CD1c-positive myeloid dendritic cell (primary cell): ENCODE measurements at regions not wholly inside any gene's neighbourhood (a gene's known extent, or its start where the extent isn't known, plus 50 kb on each side); places are given as distances from the start of the nearest gene placed in this dataset.

Experiments
- DNase-seq: peaks from one replicate; pipeline ENCODE4 v3.0.0-alpha.2; 2016; ENCODE audit errors: extremely low spot score

DNA sequence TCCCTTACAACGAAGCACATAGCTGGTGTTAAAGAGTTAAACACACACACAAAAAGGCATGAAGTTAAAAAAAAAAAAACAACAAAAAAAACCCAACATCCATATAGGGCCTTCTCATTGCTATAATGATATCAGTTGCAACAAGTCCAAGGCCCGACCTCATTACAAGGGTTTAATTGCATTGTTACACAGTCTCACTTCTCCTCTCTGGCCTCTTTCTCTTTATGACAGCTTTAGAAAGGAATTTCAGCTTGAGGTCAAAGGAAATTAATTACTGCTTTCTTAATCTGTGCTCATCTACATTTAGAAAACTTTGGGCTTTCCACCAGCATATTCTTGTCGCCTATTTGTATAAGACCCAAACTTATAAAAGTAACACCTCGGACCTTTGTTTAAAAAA, 342.1 kb downstream of the NR2F2 start:
- no peak for DNase-seq

DNA sequence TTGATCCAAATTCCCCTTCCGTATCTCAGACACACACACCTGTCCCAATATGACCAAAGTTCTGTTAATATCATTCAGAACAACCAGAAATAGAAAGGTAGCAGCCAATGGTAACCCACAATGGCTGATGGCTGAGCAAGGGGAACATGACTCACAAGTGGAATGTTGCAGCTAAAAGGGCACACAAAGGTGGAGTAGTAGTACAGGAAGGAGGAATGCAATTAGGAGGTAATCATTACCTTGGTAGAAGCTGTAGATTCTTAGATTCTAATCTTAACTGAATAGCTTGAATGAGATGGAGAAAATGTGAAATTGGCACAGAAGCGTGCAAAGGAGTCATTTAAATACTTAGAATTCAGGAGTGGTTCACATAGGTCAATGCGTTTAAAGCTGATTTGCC, 347.9 kb downstream of the NR2F2 start:
- DNase-seq, result no peak

DNA sequence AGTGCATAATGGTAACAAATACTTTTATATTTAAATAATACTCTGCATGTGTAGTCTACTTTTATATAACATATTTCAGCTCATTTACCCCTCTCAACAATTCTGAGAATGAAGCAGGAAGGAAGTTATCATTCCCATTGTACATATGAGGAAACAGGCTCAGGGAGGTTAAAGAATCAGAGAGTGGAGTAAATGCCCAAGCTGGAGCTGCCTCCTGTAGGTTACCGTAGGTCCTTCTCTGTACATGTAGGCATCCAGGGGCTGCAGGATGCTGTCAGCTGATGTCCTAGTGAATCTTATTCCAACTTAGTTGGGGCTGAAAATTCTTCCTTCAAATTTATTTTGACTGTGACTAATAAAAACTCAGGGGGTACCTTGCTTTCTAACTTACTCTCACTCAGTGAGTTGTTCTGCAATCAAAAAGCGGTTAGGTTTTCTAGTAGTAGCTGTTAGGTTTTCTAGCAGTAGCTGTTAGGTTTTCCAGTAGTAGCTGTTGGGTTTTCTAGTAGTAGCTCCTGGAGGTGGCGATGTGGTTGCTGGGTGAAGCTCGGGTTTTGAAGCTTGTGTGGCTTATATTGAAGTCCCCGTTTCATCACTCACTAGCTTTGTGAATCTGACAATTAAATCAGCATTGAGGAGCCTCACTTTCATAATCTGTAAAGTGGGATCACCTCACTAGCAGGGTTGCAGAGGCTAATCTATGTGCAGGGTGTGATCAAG, 357.0 kb downstream of the NR2F2 start:
- DNase-seq, result no peak

DNA sequence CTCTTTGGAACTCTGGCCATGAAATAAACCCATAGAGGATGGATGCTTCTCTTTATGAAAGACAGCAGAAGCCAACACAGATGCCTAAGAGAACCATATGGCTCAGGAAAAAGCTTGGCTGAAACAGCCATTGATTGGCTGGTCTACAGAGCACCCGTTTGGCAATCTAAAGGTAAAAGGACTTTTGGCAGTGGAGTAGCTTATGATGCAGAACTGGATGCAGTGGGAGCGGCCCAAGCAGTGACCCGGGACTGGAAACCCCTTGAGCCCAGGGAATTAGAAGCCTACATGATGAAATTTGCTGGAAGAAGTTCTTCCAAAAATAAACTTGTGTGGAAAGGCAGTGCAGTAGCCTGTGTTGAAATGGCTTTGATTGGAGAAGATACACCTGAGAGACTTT, 360.2 kb downstream of the NR2F2 start:
- DNase-seq, result no peak

DNA sequence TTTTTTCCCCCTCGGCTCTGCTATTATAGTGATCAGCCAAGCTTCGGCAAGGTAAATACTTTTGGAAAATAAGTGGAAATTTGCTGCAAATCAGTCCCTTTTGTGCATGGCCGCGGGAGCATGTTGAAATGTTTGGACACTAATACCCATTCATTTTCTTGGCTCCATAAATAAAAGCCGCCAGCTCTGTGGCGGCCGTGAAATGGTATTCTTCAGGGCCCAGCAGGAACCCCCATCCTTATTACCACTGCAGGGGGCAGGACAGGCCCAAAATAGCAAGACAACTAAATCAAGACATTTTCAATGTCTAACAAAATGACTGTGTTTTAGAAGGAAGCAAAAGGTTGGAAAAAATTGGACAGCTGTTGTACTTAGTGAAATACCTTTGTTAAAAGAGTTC, 362.3 kb downstream of the NR2F2 start:
- DNase-seq, result no peak

DNA sequence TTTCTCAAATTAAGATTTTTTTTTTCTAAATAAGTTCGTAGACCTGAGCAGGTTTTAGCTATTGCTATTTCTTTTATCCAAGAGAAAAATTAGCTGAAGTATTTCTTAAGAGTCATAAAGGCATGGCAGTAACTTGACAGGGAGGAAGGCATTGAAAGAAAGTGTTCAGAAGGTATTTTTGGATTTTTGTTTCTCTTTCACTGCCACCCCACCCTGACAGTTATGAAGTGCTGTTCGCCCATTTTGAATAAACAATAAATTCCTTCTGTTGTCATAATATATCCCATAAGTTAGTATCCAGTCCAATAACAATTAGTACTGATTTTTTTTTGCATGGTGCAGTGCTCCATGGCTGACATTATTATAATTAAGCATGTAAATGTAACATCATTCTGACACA, 363.0 kb downstream of the NR2F2 start:
- DNase-seq, result no peak

DNA sequence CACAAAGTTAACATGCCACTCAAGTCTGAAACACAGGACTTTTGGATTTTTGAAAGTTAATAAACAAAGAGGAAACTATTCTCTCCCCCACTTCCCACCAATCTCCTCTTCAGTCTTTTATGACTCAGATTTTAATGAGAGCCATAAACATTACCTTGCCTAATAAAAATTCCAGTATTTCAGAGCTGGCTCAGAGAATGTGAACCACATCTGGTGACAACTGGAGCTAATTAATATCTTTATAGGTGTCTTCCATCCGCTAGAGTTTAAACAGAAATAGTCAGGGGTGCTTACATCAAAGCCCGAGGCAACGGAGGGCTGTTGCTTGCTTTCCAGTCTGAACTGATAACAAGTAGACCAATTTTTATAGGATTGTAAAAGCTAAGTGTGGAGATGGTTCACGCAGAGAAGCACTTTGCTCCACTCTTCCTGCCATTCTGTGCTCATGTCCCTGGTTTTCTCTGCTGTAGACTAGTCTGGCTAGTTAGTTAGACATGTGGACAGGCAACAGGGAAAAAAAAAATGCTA, 363.6 kb downstream of the NR2F2 start:
- no peak for DNase-seq

DNA sequence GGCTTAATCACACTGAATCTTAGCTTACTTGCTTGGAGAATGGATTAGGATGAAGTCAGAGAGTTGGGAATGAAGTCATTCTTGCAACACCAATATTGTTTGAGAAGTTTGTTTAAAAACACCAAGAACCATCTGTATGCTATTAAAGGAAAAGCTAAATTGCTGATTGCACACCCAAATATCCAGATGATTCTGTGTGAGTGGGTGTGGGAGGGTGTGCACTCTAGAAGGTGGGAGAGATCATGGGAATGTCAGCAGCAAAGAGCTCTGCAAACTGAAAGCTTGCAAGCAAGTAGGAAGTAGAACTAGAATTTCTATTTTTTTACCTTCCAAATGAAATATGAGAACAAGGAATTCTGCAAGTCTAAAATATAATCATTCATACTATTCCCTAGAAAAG, 364.9 kb downstream of the NR2F2 start:
- no peak for DNase-seq

DNA sequence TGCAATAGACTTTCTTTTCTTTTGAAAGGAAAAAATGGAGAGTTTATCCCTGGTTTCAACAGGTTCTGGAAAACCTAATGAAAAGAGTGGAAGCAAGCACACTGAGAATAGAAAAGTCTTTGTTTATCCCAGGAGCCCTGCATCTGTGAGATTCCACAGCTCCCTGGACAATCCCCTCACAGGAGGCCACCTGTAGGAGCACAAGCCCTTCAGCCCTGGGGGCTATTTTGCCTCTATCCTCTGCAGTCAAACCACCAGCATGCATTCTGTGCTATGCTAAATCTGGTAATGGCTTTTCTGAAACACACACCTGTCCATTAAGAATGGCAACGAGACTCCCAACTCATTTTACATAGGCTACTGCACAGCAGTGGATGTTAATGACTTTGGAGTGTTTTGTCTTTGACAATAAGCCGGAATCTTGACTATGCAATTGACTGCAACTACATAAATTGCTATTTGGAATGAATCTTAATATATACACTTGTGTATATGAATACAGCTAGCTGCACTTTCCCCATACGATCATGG, 369.4 kb downstream of the NR2F2 start:
- no peak for DNase-seq

DNA sequence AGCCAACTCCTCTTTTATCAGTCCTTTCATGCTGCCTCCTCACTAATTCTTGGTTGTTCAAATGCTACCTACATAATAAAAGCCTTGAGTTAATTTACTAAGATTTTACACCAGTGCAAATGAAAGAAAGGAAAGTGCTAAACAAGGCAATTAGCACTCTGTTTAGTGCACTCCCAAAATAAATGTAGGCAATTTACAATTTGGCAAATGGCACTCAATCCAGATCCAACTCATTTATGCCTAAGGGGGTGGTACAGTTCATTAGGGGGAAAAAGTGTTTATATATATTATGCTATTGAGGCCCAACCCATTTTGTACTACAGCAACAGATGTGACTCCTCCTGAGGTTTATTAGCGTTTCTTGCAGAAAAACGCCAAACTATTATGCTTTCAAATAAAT, 370.1 kb downstream of the NR2F2 start:
- DNase-seq, result no peak

DNA sequence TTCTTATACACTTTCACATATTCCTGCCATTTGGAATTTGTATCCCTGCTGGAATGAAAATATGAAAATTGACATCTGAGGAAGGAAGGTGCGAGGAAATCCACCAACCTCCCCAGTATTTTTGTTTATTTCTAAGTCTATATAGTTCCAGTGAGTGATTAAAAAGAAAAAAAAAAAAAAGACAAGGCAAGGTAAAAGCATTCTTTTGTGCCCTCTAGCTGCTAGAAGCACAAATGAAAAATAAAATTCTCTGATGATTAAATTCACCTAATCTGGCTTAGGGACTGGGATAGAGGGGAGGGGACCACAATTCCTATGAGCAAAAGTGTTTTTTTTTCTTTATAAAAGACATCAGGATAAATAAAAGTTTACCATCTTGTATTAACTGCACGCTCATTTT, 370.9 kb downstream of the NR2F2 start:
- no peak for DNase-seq

DNA sequence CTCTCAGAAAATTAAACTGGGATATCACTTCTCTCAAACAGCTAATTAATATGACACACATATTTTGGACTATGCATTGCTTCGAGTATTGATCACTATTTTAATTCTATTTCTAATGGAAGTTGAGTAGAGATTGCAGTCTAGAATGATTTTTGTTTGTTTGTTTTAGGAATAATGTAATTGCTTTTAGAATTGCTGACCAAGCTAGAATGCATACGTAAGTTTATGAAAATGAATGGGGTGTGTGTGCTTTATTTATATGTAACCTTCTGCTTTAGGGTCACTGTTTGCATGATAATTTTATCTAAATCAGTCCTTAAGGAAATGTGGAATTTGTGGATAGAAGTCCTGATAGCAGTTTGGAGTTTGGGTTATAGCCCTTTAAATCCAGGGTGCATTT, 371.4 kb downstream of the NR2F2 start:
- no peak for DNase-seq

DNA sequence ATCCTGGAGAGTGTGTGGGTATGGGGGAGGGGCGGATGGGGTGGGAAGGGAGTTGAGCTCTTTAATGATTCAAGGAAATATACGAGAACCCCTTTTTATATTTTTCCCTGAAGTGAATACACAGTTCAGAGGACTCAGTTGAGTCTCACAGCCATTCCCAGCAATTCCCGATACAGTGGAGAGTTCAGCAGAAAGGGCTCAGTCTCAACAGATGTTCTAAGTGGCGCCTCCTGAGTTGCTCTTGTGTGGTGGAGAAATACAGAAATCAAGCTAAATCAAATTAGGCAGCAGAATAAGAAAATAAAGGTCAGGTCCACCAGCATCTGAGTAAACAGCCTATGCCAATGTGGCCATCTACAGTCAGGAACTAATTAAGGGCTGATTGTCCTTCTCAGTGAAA, 372.1 kb downstream of the NR2F2 start:
- DNase-seq, result no peak

DNA sequence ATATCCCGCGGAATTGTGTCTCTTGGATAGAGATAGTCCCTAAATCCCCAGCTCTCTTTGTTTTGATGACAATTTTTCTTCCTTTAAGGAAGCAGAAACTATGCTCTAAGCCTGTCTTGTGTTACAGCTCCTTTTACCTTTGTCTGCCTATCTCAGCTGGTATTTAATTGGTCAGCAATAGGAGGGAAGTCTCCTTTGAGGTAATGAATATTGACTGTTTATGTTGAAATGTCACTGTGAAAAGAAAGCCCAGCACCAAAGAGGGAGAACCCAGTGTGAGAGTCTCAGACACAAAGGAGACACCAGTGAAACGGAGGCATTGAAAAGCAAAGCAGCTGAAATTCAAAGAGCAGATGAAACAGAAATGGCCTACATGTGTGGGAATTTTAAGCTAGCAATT, 372.6 kb downstream of the NR2F2 start:
- no peak for DNase-seq

DNA sequence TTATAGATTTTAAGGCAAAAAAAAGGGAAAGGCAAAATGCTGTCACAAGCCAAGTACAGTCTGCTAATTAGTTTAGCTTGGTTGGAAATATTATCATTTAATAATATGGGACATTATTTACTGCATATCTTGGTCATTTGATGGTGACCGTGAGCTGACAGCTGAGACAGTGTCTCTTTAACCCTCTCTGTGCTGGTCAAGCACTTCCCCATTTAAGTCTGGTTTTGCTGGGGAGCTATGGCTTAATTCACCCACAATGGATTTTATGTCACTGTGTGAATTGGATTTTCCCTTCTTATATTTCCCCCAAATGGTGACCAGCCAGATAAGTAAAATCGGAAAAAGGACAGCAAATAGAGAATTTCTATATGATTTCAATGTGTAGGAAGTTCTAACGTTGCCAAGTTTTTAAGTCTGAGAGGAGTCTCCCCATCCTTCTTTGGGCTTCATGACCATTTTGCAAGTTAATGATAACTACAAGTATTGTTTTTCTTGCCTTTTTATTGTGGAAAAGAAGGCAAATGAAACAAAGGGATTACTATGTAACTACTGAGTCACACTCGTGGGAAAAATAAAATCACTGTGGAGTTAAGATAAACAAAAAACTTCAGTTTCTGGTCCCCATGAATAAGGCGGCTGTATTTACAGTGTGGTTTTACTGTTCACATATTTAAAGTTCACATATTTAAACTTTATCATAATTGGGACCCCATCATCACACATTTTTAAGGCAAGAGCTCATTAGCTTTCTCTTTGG, 373.5 kb downstream of the NR2F2 start:
- DNase-seq, result no peak

DNA sequence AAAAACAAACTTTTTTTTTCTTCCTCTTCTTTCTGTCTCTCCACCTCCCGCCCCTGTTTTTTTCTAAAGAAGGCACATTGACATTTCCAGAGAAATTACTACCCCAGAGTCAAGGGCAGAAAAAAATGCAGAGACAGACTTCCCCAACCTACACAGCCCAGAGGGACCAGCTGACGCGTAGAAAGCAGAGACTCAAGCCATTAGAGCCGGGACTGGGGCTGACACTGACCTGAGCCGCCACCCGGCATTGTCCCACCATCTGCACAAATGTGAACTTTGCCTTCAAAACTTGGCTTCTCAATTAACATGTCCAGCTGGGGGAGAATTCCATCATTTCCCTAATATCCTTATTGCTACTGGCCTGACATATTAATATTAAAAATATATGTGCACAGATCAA, 385.6 kb downstream of the NR2F2 start:
- no peak for DNase-seq

DNA sequence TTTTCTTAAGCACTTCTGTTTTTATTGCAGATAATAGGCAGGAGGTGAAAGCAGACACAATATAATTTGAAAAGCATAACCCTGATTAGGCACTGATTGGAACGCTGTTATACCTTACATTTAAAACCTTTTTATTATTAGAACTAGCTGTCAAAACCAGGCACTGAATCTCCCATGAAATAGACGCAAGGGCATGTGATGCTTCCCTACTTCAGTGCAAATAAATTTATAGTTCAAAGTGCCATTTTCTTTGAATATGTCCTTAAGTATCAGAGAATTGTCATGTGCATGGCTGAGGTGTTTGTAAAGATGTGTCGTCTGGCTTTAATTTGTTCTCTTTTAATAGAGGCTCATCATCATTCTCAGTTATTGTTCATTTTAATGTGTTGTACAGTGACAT, 386.0 kb downstream of the NR2F2 start:
- DNase-seq, result no peak

DNA sequence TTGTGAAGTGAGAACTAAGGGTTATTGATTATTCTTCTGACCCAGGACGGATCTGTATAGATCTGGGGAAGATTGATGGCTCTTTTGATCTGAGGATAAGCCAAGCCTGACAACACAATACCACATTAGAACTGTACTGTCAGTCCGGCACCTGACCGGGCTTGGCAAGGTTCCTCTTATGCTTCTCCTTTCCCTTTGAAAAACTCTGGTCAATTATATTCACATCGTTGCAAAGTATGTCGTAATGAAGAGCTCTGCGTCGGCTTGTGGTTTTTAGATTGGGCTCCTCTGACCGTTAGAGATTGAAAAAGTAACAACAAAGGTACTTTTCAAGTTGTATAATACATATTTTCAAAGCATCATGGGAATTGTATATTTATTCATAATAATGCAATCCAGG, 389.8 kb downstream of the NR2F2 start:
- DNase-seq, result peak; percentile 38

DNA sequence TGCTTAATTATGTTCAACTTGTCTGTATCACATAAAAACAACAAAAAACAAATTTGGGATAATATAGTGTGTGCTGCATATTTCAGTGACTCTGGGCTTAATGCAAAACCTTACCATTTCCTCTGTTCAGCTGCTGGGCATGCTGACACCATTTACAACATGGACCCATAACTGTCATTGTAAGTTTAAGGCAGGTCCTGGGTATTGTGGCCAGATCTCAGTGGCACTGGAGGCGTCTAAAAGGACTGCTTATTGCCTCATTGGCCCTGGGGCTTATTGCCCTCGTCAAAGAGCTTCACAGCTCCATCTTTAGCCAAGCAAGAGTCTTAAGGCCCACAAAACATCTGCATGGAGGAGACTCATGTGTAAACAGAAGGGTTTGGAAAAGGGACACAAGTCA, 390.2 kb downstream of the NR2F2 start:
- no peak for DNase-seq

DNA sequence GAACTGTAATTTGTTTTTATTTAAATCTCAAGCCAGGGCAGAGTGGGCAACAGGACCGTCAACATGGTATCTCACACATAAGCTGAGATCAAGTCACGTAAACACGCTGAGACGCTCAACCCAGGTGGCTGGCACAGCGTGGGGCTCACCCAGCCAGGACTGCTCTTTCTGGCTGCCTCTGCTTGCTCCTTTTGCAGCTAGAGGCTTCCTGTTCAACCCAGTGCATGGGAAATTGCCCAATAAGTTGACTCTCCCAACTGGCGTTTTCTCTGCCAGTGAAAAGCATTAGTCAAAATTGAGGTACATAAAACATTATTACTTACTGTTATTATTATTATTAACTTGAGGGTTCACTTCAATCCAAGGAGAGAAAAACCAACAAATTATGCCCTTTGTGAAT, 398.1 kb downstream of the NR2F2 start:
- peak; percentile 6 for DNase-seq

DNA sequence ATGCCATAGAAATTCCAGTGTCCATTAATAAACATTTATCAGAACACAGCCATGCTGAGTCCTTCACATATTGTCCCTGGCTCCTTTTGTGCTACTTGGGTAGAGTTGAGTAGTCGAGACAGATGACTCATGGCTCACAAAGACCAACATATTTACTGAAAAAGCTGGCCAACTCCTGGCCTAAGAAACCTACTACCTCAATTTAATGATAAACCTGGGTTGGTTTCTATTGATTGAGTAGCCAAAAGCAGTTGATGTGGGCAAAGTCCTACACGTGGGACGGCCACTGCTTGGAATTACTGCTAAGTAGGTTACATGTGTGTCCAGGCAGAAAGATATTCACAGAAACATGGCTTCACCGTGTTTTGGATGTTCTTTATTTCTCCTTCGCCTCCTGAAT, 402.2 kb downstream of the NR2F2 start:
- DNase-seq, result no peak

DNA sequence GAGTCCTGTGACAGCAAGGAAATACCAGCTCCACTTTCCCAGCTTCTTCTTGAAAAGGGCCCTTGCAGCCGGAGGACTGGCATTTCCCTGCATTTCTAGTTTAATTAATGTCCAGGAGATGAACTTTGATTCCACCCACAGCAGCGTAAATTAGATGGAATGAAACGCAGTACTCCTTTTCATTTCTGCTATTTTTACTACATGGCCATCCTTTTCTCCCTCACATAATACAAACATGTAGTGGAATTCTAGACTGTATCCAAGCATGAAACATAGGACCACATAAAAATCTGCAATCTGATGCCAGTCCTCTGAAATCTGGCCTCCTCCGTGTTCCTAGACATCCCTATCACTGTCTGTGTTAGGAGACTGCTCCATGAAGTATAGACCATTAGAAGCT, 403.2 kb downstream of the NR2F2 start:
- no peak for DNase-seq

DNA sequence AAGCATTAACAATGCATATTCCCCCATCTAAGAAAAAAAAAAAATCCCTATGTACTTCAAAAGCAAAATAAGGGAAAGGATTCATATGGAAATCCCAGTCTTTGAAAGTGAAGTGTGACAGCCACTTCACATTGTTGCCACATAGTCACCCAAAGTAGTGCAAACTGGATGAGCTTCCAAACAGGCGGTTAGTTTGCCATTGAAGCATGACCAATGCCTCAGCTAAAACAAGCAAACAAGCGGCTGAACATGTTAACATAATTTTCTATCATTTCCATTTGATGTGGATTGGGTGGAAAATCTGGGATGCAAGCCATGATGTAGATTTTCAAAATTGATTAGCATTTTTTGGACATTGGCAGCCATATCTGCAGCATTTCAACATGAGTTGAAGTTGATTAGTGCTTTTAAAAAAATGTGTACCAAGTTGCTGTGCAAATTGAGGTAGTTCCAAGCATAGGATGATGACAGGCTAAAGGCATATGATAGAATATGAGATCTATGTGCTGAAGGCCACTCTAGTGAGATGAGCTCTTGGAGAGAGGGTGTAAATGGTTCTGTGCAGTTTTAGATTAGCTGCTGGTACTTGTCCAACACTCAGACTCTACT, 405.2 kb downstream of the NR2F2 start:
- no peak for DNase-seq
